ENCODE measurements at regions not wholly inside any gene's neighbourhood (a gene's known extent, or its start where the extent isn't known, plus 50 kb on each side); places are given as distances from the start of the nearest gene placed in this dataset.
"Not testable (repeated sequence)": the region's sequence is repeated elsewhere in the genome, so short reads cannot be mapped to it uniquely, and the experiment has no call there.

DNA sequence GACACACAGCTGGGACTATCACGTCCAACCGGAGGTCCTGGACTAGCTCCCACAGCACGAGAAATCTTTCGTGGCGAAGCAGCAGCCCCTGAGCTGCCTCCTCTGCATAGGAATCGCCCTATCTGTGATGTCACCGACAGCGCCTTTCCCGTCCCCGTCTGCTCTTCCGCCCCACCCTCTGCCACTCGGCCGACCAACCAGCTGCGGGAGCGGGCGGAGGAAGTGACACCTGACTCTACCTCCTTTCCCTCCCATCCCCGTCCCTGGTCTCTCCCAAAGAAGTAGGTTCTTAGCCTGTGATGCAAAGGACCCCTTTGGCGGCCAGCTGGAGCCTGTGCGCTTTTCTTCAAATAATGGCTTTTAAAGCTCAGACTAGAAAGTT lies 59.7 kb upstream of the NBPF9 start:
- TF ChIP-seq POLR2A (IDR thresholded peaks at IDR 0.05; ENCODE audit: control extremely low read depth in 1 of 2, low read depth in 2 of 2, low read length in 2 of 2); NRF1 (IDR thresholded peaks at IDR 0.05; ENCODE audit: low read depth, low read length); JUN (IDR thresholded peaks at IDR 0.05; ENCODE audit: low read depth, low read length): not testable (repeated sequence)
